ENCODE measurements at regions not wholly inside any gene's neighbourhood (a gene's known extent, or its start where the extent isn't known, plus 50 kb on each side); places are given as distances from the start of the nearest gene placed in this dataset.

GRCh38 chr14:101189962-101190560 lies 286.5 kb upstream of the RTL1 start:
- TF ChIP-seq CTCF (IDR thresholded peaks at IDR 0.05) (no peak), POLR2AphosphoS5 (IDR thresholded peaks at IDR 0.05; ENCODE audit: low read depth, low read length) (no peak), REST (IDR thresholded peaks at IDR 0.05; ENCODE audit: insufficient read depth in 1 of 2, low read depth in 2 of 2, low read length in 1 of 2) (no peak), SIN3A (IDR thresholded peaks at IDR 0.05; ENCODE audit: borderline replicate concordance, insufficient read depth, low read depth, low read length) (no peak), TCF7L2 (IDR thresholded peaks at IDR 0.05; ENCODE audit: low read depth, low read length) (no peak)

All from Panc1 (cell line).